Skin of body (tissue), 1 donor: ENCODE measurements at regions not wholly inside any gene's neighbourhood (a gene's known extent, or its start where the extent isn't known, plus 50 kb on each side); places are given as distances from the start of the nearest gene placed in this dataset.
"Not testable (repeated sequence)": the region's sequence is repeated elsewhere in the genome, so short reads cannot be mapped to it uniquely, and the experiment has no call there.

Experiments used
- DNase-seq: peaks from one replicate; lab custom pipeline; 2025; lab: John Stamatoyannopoulos, UW

DNA sequence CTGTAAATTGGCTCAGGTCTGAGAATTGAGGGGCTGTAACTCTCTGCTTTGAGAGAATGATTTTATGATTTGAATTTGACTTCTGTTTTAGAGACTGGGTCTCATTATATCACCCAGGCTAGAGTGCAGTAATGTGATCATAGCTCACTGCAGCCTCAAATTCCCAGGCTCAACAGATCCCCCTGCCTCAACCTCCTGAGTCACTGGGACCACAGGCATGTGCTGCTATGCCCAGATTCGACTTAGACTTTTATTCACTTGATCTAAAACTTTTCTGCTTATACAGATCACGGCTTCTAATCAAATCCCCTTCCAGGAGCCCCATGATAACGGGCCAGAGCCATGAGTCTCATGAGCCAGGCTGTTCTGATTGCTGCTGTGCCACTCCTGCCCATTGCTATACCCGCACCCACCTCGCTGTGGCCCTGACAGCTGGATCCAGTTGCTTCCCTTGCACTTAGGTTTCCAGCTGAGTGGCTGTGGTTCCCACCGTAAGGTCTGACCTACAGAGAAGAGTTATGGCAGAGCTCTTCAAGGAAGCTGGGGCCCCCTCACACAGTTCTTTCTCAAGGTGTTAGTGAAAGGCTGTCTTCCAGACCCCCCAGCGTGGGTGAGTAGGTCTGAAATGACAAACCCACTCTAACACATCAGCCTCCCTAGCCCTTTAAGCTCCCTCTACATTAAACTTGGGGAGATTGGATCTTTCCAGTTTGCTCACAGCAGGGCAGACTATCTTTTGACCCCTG lies 251.2 kb upstream of the SGCG start:
- no peak for DNase-seq

DNA sequence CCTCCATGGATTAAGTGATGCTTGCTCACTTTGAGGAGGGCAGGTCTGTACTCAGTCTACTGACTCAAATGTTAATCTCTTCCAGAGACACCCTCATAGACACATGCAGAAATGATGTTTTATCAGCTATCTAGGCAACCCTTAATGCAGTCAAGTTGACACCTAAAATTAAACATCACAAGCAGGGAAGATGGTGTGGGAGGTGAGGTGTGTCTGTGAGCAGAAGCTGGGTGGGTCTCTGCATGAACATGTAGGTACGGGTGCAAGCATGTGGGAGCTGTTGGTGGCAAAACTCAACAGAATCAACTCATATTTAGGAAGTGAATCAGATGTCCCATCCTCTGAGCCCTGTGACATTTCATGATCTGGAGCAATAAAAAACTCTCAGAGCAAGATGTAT lies 249.2 kb upstream of the SGCG start:
- DNase-seq: no peak

DNA sequence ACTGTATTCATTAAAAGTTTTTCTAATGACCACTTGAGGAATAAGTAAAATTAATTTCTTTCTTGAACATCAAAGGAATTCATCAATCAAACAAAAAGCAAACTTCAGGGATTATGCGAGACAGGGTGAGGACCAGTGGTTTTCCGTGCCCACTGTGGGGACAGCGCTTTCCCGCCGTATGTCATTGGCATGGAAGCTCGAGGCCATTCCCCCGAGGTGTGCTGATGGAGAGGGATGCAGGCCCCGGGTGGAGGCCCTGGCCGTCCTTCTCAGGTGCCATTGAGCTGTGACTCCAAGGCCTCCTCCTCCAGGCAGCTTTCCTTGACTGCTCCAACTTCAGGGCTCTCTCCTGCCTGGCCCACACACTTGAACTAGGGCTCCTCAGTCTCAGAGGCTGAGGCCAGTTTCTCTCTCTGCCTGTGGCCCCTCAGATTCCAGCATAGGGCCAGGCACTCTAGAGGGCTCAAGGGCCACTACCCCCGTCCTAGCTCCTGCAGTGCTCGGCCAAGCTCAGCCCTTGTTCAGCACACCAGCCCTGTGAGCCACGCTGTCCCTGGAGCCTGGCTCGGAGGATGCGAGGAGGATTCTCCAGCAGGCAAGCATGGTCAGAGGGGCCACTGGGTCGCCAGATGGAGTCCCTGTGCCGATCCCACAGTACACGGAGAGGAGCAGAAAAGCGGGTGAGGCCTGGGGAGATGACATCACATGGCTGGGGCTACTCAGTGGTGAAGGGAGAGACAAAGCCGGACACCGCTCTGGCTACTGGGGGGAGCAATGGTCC lies 248.0 kb upstream of the SGCG start:
- DNase-seq: not testable (repeated sequence)

DNA sequence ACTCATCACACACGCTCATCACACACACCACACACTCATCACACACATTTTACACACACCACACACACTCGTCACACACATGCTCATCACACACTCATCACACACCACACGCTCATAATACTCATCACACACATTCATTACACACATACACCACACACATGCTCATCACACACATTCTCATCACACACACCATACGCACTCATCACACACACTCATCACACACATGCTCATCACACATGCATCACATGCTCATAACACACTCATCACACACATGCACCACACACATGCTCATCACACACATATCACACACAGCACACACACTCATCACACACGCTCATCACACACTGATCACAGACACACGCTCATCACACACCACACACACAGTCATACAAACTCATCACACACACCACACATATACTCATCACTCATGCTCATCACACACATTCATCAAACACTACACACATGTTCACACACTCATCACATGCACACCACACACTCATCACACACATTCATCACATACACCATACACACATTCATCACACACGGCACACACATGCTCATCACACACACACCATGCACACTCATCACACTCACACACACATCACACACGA lies 247.1 kb upstream of the SGCG start:
- no peak for DNase-seq

DNA sequence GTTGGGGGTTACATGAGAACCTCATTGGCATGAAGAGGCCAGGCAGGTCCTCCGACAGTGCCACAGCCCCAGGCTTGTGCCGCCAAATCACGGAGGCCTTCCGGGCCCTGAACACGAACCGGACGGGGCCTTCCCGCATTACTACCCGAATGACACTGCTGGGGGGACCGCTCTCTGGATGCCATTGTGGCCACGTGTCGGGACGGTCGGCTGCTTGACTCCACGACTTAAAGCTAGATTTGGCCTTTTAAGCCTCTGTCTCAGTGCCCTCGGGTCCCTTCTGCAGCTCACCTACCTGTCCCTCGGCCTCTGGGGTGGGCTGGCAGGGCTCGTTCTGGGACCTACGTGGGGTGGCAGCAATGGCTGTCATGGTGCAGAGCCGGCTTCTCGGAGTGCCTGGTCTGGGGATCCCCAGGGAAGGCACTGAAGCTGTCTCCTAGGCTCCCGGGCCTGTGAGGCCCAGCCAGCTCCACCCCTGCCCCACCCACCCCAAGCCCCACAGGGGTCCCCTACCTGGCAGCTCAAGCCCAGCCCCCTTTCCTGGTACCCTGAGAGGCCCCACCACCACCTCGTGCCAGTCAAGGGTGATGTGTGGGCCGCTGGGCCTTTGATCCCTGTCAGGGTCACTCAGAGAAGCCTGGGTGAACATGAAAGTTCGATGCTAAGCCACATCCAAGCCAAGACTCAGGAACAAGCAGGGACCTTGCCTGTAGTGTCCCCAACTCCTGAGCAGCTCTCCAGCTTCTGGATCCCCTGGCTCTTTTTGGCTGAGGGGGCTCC lies 245.8 kb upstream of the SGCG start:
- no peak for DNase-seq

DNA sequence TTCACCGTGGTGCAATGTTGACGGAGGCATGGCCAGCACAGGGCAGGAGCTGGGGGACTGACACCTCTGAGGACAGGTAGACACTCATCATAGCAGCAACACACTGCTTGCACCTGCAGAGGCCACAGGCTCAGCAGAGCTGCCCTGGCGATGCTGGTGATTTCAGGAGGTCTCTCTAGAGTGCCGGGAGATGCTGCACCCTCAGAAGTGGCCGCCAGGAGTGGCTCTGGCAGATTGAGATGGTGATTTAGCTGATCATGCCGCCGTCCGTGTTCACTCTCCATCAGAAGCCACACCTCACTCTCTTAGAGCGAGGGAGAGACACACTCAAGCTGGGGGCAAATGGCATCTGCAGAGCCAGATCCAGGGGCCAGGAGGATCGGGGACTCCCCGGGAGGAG lies 244.6 kb upstream of the SGCG start:
- no peak for DNase-seq

DNA sequence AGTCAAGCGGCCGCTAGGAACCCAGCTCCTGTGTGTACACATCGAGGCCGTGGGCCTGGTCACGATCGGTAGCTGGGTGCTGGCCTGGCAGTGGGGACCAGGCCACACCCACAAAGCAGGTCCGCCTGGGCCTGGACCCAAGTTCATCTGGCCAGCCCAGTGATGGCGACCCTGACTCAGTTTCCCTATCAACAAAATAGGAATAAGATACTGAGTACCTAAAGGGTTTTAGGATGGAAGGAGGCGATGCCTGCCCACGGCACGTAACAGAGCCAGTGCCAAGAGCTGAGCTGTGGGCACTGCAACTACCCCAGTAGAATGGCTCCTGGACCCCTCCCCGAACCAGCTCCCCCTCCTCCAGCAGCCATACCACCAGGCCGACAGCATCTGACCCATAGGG lies 243.5 kb upstream of the SGCG start:
- no peak for DNase-seq

DNA sequence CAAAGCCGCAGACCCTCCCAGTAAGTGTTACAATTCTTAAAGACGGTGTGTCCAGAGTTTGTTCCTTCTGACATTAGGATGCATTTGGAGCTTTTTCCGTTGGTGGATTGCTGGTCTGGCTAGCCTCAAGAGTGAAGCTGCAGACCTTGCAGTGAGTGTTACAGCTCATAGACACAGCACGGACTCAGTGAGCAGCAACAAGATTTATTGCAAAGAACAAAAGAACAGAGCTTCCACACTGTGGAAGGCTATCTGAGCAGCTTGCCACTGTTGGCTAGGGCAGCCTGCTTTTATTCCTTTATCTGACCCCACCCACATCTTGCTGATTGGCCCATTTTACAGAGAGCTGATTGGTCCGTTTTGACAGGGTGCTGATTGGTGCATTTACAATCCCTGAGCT lies 242.8 kb upstream of the SGCG start:
- DNase-seq: no peak

DNA sequence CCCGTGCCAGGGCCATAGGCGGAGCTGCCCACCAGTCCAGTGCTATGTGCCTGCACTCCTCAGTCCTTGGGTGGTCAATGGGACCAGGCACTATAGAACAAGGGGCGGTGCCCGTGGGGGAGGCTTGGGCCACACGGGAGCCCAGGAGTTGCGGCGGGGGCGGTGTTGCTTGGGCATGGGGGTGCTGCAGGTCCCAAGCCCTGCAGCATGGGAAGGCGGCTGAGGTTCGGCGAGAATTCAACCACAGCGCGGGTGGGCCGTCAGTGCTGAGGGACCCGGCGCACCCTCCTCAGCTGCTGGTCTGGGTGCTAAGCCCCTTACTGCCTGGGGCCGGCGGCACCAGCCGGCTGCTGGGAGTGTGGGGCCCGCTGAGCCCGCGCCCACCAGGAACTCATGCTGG lies 242.2 kb upstream of the SGCG start:
- DNase-seq: no peak

DNA sequence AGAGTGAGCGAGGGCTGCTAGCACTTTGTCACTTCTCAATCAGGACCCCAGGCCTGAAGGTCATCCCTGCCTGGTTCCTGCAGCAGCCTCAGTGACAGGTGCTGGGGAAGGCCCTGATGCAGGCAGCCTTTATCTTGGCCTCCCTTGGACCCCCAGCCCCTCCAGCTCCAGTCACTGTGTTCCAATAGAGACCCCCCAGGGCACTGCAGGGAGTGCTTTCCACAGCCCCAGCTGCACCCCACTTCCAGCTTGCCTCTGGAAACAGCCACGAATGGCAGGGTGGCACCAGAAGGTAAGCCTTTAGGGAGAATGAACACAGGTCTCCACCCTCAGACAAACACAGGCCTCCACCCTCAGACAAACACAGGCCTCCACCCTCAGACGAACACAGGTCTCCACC lies 241.6 kb upstream of the SGCG start:
- no peak for DNase-seq

DNA sequence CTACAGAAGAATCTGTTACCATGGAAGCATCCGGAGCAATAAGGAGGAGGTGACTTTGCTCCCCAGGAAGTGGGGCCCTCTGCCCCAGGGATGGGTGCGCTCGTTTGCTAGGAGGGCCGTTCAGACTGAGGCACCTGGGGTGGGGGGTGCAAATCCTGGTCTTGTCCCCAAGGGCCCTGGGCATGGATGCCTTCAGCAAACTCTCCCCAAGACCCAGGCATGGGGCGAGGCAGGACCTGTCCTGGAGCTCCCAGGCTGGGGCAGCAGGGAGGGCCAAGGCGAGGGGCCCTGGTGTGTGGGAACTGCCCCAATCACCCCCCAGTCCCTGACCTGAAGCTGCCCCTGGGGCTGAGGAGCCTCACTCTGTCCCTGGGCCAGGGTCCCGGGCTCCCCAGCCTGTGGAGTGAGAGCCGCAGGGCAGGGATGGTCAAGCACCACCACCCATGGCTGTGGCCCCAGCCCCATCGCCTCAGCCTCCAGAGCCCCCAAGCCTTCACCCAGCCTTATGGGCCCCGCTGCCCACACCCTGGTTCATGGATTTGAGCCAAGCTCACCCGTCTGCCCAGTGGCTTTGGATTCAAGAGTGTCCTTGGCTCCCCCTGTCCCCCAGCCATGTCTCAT lies 240.6 kb upstream of the SGCG start:
- DNase-seq: no peak

DNA sequence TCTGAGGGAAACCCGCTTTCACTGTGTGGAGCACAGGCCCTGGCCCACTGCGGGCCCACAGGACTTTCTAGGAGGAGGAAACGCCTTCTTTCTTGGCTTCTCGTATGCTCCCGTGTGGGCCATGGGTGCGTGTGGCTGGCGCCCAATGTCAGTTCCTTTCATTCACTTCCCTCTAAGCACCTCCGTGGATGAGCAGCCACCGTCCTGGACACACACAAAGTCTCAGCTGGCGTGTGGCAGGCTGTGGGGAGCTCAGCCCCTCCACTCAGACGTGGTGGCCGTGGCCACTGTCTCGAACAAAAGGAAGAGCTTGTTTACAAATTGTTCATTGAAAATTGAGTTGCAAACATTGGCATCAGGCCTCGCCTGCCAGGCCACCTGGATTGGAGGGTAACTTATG lies 240.0 kb upstream of the SGCG start:
- DNase-seq: no peak

DNA sequence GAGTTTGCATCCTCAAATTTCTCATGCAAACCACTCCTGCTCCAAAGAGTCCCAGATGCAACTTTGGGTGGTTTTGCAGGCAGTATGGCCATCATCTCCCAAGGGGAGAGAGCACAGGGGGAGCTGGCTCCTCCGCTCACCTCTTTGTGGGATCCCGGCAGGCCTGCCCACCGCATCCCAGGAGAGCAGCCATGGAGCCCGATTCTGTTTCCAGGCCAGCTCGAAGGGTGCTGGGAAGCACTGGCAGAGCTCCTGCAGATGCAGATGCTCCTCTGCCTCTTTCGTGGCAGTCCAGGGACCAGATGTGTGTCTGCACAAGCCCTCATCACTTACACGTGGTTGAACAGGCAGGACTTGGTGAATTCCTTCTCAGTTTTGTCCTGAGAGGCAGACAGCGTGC lies 239.3 kb upstream of the SGCG start:
- not testable (repeated sequence) for DNase-seq

DNA sequence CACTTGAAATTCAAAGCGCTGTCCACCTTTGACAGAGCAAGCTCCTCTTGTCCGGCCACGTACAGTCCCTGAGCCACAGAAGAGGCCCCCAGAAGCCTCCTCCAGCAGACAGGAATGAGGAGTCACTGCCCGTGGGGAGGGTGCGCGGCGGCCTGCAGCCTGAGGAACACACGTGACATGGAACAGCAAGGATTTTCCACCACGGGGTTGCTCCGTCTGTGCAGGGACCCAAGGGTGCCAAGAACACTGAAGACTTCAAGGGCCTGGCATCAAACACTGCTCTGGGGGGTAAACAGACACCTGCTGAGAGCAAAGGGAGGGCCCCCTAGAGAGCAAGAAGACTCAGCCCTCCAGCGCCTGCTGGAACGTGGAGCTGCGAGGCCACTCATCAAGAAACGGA lies 237.9 kb upstream of the SGCG start:
- DNase-seq: not testable (repeated sequence)

DNA sequence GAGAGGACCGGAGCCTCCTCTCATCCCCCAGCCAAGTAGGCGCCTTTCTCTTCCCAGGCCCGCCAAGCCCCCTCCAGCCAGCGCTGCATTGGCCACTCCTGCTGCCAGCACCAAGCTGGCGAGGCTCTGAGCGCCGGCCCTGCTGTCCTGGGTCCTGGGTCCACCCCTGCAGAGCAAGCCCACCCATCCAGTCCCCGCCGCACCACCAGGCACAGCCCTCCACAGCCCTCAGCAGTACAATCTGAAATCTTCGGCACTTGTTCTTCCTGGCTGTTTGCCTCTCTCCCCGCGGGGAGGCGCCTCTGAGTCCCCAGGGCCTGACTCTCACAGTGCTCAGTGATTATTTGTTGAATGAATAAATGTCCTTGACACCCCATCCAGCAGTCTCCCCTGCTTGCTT lies 236.4 kb upstream of the SGCG start:
- no peak for DNase-seq

DNA sequence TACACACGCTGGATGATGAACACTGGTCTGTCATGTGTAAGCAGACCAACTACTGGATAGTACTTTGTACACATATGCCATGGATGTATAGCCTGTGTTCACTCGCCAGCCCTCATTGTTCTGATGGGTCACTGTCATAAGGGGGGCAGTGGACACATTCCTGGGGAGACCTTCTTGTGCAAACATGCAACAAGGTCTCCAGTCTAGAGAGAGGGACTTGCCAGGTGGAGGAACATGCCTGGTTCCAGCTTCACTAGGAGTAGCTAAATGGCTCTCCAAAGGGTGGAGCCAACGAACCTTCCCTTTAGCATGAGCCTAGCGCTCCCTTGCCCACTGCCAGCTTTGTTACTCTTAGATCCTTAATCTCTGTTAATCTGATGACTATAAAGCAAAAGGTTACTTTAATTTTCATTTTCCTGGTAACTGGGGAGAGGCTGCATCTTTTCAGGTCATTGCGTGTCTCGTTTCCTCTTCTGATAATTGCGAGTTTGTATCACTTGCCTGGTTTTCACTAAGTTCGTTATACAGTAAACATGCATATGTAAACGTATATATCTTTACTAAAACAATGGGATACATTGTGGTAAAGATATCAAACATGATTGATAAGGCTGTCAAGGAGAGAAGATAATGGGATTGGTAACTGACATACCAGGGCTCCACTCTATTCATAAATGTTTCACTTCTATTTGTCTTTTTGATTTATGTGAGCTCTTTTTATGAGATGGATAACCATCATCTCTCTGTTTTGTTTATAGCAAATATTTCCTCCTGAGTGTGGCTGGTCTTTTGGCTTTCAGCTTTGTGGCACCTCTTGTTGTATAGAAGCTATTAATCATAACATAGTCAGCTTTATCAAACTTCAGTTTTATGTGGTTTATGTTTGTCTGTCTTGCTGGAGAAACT lies 235.2 kb upstream of the SGCG start:
- no peak for DNase-seq

DNA sequence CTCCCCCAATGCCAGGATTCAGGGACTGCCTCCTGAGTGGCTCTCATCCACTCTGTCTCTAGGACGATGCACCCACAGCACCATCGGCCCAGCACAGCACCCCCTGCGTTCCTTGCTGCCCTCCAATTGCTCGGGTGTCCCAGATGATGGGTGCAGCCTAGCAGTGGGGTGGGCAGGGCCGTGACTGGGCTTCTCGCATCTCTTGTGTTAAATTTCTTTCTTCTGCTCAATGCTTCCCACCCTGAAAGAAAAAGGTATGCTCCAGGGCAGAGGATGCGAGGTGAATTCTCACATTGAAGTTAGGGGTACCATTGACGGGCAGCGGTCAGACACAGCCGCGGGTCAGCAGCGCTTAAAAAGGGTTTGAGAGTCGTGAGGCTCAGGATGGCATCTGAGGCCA lies 232.4 kb upstream of the SGCG start:
- no peak for DNase-seq

DNA sequence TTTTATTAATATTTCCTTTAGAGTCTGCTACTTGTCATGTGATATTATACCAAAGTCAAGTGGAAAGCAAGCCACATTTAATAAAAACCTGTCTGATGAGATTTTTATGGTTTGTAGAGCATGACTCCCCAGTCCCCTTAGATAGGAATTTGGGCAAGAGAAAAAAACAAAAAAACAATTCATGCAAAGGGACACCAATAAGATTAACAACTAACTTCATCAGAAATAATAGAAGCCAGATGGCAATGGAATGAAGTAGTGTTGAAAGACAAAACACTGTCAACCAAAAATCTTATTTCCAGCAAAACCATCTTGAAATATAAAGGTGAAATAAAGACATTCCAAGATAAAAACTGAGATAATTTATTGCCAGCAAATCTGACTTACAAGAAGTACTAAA lies 228.8 kb upstream of the SGCG start:
- DNase-seq: not testable (repeated sequence)

DNA sequence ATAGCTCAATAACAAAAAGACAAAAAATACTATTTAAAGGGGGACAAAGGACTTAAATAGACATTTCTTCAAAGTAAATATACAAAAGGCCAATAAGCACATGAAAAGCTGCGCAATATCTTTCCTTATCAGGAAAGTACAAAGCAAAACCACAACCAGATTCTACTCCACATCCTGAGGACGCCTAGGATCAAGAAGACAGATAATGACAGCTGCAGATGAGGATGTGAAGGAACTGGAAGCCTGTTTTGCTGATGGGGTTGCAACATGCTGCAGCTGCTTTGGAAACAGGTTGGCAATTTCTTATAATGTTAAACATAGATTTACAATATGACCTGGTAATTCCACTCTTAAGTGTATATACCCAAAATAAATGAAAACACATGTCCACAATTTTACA lies 225.6 kb upstream of the SGCG start:
- DNase-seq: not testable (repeated sequence)

DNA sequence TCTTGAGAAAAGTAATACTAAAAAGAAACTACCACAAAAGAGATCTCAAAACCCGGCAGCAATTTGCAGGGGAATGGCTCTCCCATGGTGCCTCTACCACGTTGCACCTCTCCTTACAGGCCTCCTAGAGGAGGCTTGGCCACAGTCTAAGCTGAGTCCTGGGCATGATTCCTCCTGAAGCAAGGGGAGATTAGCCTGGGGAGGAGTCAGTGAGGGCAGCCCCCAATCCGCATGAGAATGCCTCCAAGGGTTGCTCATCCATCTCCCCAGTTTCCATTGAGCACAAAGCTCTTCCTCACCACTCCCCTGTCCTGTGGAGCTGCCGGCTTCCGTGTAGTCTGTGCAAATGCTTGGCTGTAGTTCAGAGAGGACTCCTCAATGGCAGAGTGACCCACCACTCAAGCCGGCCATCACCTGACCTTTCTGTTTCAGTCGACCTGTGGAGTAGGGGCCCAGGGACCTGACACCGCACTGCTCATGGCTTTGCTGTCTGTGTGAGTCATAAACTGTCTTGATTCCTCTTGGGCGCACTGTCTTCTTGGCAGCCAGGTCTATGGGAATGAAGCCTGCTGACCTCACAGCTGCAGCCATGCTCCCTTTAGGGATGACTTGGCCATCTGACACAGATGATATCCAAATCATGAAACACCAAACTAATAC lies 224.2 kb upstream of the SGCG start:
- not testable (repeated sequence) for DNase-seq
